Smooth muscle cell (in vitro differentiated cells): ENCODE measurements at regions not wholly inside any gene's neighbourhood (a gene's known extent, or its start where the extent isn't known, plus 50 kb on each side); places are given as distances from the start of the nearest gene placed in this dataset.

Experiments
- DNase-seq: peaks from one replicate; lab custom pipeline; 2025; ENCODE audit not compliant: unreplicated experiment; lab: John Stamatoyannopoulos, UW
- H2AFZ ChIP-seq: fragments of 200-600 bp; sonication (generic); 2 replicates; pipeline ENCODE4 v1.6.0; 2016; ENCODE audit warnings: antibody characterized with exemption, low read depth, mild to moderate bottlenecking
- H3F3A ChIP-seq: fragments of 200-600 bp; sonication (generic); 2 replicates; pipeline ENCODE4 v1.6.0; 2017; ENCODE audit warnings: antibody characterized with exemption, low read depth
- H3K27ac ChIP-seq: fragments of 200-600 bp; sonication (generic); 2 replicates; pipeline ENCODE4 v1.5.1; 2016; ENCODE audit warnings: low read depth, mild to moderate bottlenecking
- H3K27me3 ChIP-seq: fragments of 200-600 bp; sonication (generic); 2 replicates; pipeline ENCODE4 v1.6.1; 2016; ENCODE audit warnings: low read depth, mild to moderate bottlenecking
- H3K36me3 ChIP-seq: fragments of 200-600 bp; sonication (generic); 2 replicates; pipeline ENCODE4 v1.5.1; 2016; ENCODE audit warnings: low read depth
- H3K4me1 ChIP-seq: fragments of 200-600 bp; sonication (generic); 2 replicates; pipeline ENCODE4 v1.5.1; 2016; ENCODE audit warnings: low read depth
- H3K4me2 ChIP-seq: fragments of 200-600 bp; sonication (generic); 2 replicates; pipeline ENCODE4 v1.6.0; 2016; ENCODE audit warnings: mild to moderate bottlenecking
- H3K4me3 ChIP-seq: fragments of 200-600 bp; sonication (generic); 2 replicates; pipeline ENCODE4 v1.5.1; 2016; ENCODE audit warnings: mild to moderate bottlenecking
- H3K79me2 ChIP-seq: fragments of 200-600 bp; sonication (generic); 2 replicates; pipeline ENCODE4 v1.6.0; 2016; ENCODE audit warnings: low read depth, mild to moderate bottlenecking
- H3K9ac ChIP-seq: fragments of 200-600 bp; sonication (generic); 2 replicates; pipeline ENCODE4 v1.6.0; 2016; ENCODE audit warnings: low read depth
- H3K9me3 ChIP-seq: fragments of 200-600 bp; sonication (generic); replicated peaks from 2 replicates; pipeline ENCODE4 v1.5.1; 2016; ENCODE audit warnings: low read depth
- H4K20me1 ChIP-seq: fragments of 200-600 bp; sonication (generic); 2 replicates; pipeline ENCODE4 v1.6.0; 2016; ENCODE audit warnings: low read depth
- WGBS: methylation state at CpG from one replicate; pipeline ENCODE4 v1.1.7; 2016; ENCODE audit warnings: low lambda C conversion rate; 5-methylcytosine and 5-hydroxymethylcytosine counted together
- TF ChIP-seq, protein P1 (sequence below): fragments of 200-600 bp; sonication (generic); IDR thresholded peaks from 2 replicates; pipeline ENCODE4 v1.5.1; 2017; ENCODE audit warnings: borderline replicate concordance, mild to moderate bottlenecking, antibody characterized with exemption; ENCODE audit not compliant: insufficient read depth, poor library complexity, severe bottlenecking

DNA sequence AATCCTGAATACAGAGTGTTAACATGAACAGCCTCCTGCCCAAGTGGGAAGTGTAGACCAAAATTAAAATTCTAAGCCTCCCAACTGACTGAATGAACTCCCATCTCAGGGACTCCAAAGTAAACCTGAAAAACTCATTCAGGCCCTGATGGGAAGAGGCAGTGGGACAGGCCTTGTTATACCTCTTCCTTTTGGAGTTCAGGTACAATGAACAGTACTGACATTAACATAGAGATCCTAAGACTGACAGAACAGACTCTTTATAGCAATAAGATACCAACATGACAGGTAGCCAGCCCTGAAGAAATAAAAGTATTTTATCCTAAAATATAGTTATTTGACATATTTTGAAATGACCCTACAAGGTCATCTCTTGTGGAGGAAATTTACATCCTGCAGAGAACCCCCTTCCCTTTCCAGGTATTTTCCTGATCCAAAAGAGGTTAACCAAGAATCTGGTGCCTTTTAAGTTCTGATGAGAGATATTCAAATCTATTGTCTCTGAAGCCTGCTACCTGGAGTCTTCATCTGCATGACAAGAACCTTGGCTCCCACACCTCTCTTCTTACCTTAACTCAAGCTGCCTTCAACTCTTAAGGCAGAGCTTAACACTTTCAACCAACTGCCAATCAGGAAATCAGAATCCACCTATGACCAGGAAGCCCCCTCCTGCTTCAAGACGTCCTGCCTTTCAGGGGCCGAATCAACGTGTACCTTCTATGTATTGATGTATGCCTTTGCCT, 103.3 kb upstream of the PFKP start:
- no peaks in the 10 kb centered on the region for H3K27me3 ChIP-seq
- H3K4me3 ChIP-seq, result no peak overlapping the region
- no peaks in the 10 kb centered on the region for H3K9me3 ChIP-seq
- H3K27ac ChIP-seq, result no peak overlapping the region
- H3K4me2 ChIP-seq, result no peak overlapping the region
- WGBS, result 20% methylated on average over 3 of the region's 3 CpGs
- H4K20me1 ChIP-seq, result no peaks in the 10 kb centered on the region
- H3K36me3 ChIP-seq, result no peaks in the 10 kb centered on the region
- no peaks in the 10 kb centered on the region for H3K79me2 ChIP-seq
- H3F3A ChIP-seq, result no peaks in the 10 kb centered on the region
- TF ChIP-seq, protein P1, sequence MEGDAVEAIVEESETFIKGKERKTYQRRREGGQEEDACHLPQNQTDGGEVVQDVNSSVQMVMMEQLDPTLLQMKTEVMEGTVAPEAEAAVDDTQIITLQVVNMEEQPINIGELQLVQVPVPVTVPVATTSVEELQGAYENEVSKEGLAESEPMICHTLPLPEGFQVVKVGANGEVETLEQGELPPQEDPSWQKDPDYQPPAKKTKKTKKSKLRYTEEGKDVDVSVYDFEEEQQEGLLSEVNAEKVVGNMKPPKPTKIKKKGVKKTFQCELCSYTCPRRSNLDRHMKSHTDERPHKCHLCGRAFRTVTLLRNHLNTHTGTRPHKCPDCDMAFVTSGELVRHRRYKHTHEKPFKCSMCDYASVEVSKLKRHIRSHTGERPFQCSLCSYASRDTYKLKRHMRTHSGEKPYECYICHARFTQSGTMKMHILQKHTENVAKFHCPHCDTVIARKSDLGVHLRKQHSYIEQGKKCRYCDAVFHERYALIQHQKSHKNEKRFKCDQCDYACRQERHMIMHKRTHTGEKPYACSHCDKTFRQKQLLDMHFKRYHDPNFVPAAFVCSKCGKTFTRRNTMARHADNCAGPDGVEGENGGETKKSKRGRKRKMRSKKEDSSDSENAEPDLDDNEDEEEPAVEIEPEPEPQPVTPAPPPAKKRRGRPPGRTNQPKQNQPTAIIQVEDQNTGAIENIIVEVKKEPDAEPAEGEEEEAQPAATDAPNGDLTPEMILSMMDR, result no peak
- H3K4me1 ChIP-seq, result no peaks in the 10 kb centered on the region
- no peak for DNase-seq
- H3K9ac ChIP-seq, result no peak overlapping the region
- H2AFZ ChIP-seq, result no peak overlapping the region

DNA sequence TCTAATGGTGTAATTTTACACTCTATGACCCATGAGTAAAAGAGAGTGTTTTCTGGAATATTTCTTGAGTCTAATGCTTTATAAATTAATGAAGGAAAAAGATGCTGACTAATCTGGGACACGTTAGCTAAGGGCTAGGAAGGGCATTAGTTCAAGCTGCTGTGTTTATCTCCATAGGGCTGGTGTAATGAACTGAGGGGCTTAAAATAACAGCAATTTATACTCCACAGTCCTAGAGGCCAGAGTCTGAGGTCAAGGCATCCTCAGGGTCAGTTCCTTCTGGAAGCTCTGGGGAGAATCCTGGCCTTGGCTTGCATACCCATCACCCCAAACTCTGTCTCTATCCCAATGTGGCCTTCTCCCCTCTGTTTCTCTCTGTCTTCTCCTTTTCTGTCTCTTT, 105.2 kb upstream of the PFKP start:
- Histone ChIP-seq H3K9me3 (no peaks in the 10 kb centered on the region), H3K27me3 (no peaks in the 10 kb centered on the region), H3K9ac (no peak overlapping the region), H3K79me2 (no peaks in the 10 kb centered on the region), H3K4me1 (no peaks in the 10 kb centered on the region), H3K27ac (no peak overlapping the region), H3K36me3 (no peaks in the 10 kb centered on the region), H3K4me3 (no peak overlapping the region), H3F3A (no peaks in the 10 kb centered on the region), H4K20me1 (no peaks in the 10 kb centered on the region), H3K4me2 (no peak overlapping the region), H2AFZ (no peak overlapping the region)
- WGBS, result 97% methylated on average over 1 of the region's 1 CpG
- DNase-seq, result no peak
- TF ChIP-seq, protein P1, result no peak

DNA sequence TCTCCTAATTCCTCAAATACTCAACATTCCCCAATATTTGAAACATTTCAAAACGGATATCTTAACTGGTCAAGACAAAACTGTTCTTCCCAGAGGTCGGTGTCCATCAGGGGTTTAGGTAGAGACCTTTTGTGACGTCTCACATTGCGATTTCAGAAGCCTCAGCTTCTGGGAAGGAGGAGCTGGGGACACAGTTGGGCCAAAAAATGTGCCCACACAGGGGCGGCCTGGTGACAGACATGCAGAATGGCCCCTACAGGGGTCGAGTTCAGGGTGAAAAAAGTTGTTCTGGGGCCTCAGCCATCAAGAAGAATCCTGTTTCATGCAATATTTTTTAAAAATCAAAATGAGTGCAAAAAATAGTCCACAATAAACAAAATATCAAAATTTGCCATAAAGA, 108.7 kb upstream of the PFKP start:
- no peaks in the 10 kb centered on the region for H3K9me3 ChIP-seq
- no peak for DNase-seq
- no peak overlapping the region for H3K4me3 ChIP-seq
- 68% methylated on average over 6 of the region's 6 CpGs for whole genome bisulfite sequencing
- H3F3A ChIP-seq, result no peaks in the 10 kb centered on the region
- H3K36me3 ChIP-seq, result no peaks in the 10 kb centered on the region
- H3K4me1 ChIP-seq, result no peaks in the 10 kb centered on the region
- H3K9ac ChIP-seq, result no peak overlapping the region
- H4K20me1 ChIP-seq, result no peaks in the 10 kb centered on the region
- H3K4me2 ChIP-seq, result no peak overlapping the region
- TF ChIP-seq, protein P1, result no peak
- H3K27me3 ChIP-seq, result no peaks in the 10 kb centered on the region
- no peak overlapping the region for H3K27ac ChIP-seq
- no peak overlapping the region for H2AFZ ChIP-seq
- H3K79me2 ChIP-seq, result no peaks in the 10 kb centered on the region

DNA sequence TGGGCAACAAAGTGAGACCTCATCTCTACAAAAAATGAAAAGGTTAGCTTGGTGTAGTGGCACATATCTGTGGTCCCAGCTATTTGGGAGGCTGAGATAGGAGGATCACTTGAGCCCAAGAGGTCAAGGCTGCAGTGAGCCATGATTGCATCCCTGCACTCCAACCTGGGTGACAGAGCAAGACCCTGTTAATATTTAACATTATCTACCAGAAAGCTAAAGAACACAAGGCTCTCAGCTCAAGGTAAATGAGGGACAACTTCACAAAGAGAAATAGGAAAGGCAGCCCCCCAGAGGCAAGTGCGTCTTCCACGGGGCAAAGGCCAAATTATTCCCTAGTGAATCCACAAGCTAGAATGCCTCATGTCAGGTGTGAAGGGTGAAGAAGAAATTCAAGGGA, 109.6 kb upstream of the PFKP start:
- H3K4me2 ChIP-seq, result no peak overlapping the region
- TF ChIP-seq, protein P1, result no peak
- H3K79me2 ChIP-seq, result no peaks in the 10 kb centered on the region
- WGBS, result 91% methylated on average over 2 of the region's 2 CpGs
- H3K9me3 ChIP-seq, result no peaks in the 10 kb centered on the region
- no peaks in the 10 kb centered on the region for H4K20me1 ChIP-seq
- no peaks in the 10 kb centered on the region for H3K4me1 ChIP-seq
- H3K27me3 ChIP-seq, result no peaks in the 10 kb centered on the region
- H2AFZ ChIP-seq, result no peak overlapping the region
- no peaks in the 10 kb centered on the region for H3F3A ChIP-seq
- no peaks in the 10 kb centered on the region for H3K36me3 ChIP-seq
- no peak overlapping the region for H3K27ac ChIP-seq
- H3K9ac ChIP-seq, result no peak overlapping the region
- H3K4me3 ChIP-seq, result no peak overlapping the region
- no peak for DNase-seq
